Keratinocyte (primary cell): ENCODE measurements at regions not wholly inside any gene's neighbourhood (a gene's known extent, or its start where the extent isn't known, plus 50 kb on each side); places are given as distances from the start of the nearest gene placed in this dataset.

Experiments used
- DNase-seq: peaks from one replicate; pipeline ENCODE4 v3.0.0-alpha.2; 2011; ENCODE audit warnings: low read depth, missing footprints, low spot score
- FAIRE-seq: peaks from 2 replicates; lab custom pipeline; 2011; peaks lifted over from hg19 to GRCh38; lab: Jason Lieb, UNC
- H2AFZ ChIP-seq: 2 replicates; pipeline ENCODE4 v1.6.0; 2012; ENCODE audit warnings: low read length, control low read depth, inconsistent platforms; ENCODE audit not compliant: control insufficient read depth
- H3K27ac ChIP-seq: 2 replicates; pipeline ENCODE4 v1.5.1; 2011; ENCODE audit warnings: low read length; ENCODE audit not compliant: control insufficient read depth, insufficient read depth
- H3K27me3 ChIP-seq: 3 replicates; pipeline ENCODE4 v1.6.0; 2011; ENCODE audit warnings: low read length; ENCODE audit not compliant: control insufficient read depth, insufficient read depth; ENCODE audit errors: extremely low read depth
- H3K36me3 ChIP-seq, 2 experiments: 2 replicates in 1 of 2; 3 replicates in 1 of 2; pipeline ENCODE4 v1.5.1; 2011; ENCODE audit warnings: low read length in 2 of 2, mild to moderate bottlenecking in 1 of 2; ENCODE audit not compliant: control insufficient read depth in 2 of 2, insufficient read depth in 2 of 2; ENCODE audit errors: extremely low read depth in 1 of 2
- H3K4me1 ChIP-seq: 3 replicates; pipeline ENCODE4 v1.5.1; 2011; ENCODE audit warnings: low read length; ENCODE audit not compliant: control insufficient read depth, insufficient read depth; ENCODE audit errors: extremely low read depth
- H3K4me2 ChIP-seq: 3 replicates; pipeline ENCODE4 v1.6.0; 2011; ENCODE audit warnings: low read depth, low read length; ENCODE audit not compliant: control insufficient read depth, insufficient read depth; ENCODE audit errors: extremely low read depth
- H3K4me3 ChIP-seq, 3 experiments: fragments of 200-600 bp in 1 of 3; sonication (generic) in 1 of 3; 2 replicates in 2 of 3; 3 replicates in 1 of 3; pipeline ENCODE4 v1.5.1; 2011 to 2016; ENCODE audit warnings: low read length in 3 of 3, mild to moderate bottlenecking in 3 of 3, control low read depth in 2 of 3, inconsistent platforms in 1 of 3, low read depth in 1 of 3, mixed read lengths in 1 of 3, mixed run types in 1 of 3, moderate library complexity in 1 of 3; ENCODE audit not compliant: control insufficient read depth in 2 of 3, insufficient read depth in 2 of 3; ENCODE audit errors: extremely low read depth in 1 of 3
- H3K79me2 ChIP-seq: 2 replicates; pipeline ENCODE4 v1.6.0; 2012; ENCODE audit warnings: low read length; ENCODE audit not compliant: control insufficient read depth, insufficient read depth
- H3K9ac ChIP-seq: 3 replicates; pipeline ENCODE4 v1.6.0; 2011; ENCODE audit warnings: low read length; ENCODE audit not compliant: control insufficient read depth, insufficient read depth; ENCODE audit errors: extremely low read depth
- H3K9me1 ChIP-seq: 3 replicates; pipeline ENCODE4 v1.6.0; 2011; ENCODE audit warnings: low read length; ENCODE audit not compliant: control insufficient read depth, insufficient read depth; ENCODE audit errors: extremely low read depth
- H3K9me3 ChIP-seq: 2 replicates; pipeline ENCODE4 v1.5.1; 2012; ENCODE audit warnings: low read depth, low read length; ENCODE audit not compliant: control insufficient read depth
- H4K20me1 ChIP-seq: 3 replicates; pipeline ENCODE4 v1.6.0; 2011; ENCODE audit warnings: low read length; ENCODE audit not compliant: control insufficient read depth, insufficient read depth; ENCODE audit errors: extremely low read depth
- EZH2 ChIP-seq: IDR thresholded peaks from one replicate; pipeline ENCODE4 v1.6.1; 2012; ENCODE audit warnings: inconsistent platforms, mild to moderate bottlenecking, low read length, moderate library complexity
- dilution Hi-C: fragments of 300-500 bp; cut with MboI; formaldehyde crosslinking; loops from one replicate; pipeline ENCODE4 v1.7.0; 2020; ENCODE audit warnings: low sequenced_read_pairs; ENCODE audit not compliant: extremely low pct_ligation_motif_present
- TF ChIP-seq, protein P1 (sequence below), 3 experiments: IDR thresholded peaks in 1 of 3; conservative IDR thresholded peaks in 1 of 3; optimal IDR thresholded peaks in 1 of 3; 2 replicates in 2 of 3; 3 replicates in 1 of 3; pipeline versions ENCODE3 to v1.5.1; 2011; ENCODE audit warnings: low read length in 3 of 3, mild to moderate bottlenecking in 3 of 3, moderate library complexity in 2 of 3, control low read depth in 1 of 3, inconsistent platforms in 1 of 3; ENCODE audit not compliant: insufficient read depth in 2 of 3; ENCODE audit errors: extremely low read depth in 1 of 3

- Histone ChIP-seq H3K9me1 (no peaks in the 10 kb centered on the region), H4K20me1 (no peaks in the 10 kb centered on the region), H3K4me3 (no peak overlapping the region), H3K27ac (no peak overlapping the region), H3K9ac (no peak overlapping the region), H3K4me1 (no peaks in the 10 kb centered on the region), H3K27me3 (no peaks in the 10 kb centered on the region), H3K79me2 (no peaks in the 10 kb centered on the region), H3K9me3 (no peaks in the 10 kb centered on the region), H3K36me3 (no peaks in the 10 kb centered on the region), H3K4me2 (no peak overlapping the region), H2AFZ (no peak overlapping the region)
- dilution Hi-C loops = no loop called here
- no peak for DNase-seq
- TF ChIP-seq EZH2 = no peak
- TF ChIP-seq, protein P1, sequence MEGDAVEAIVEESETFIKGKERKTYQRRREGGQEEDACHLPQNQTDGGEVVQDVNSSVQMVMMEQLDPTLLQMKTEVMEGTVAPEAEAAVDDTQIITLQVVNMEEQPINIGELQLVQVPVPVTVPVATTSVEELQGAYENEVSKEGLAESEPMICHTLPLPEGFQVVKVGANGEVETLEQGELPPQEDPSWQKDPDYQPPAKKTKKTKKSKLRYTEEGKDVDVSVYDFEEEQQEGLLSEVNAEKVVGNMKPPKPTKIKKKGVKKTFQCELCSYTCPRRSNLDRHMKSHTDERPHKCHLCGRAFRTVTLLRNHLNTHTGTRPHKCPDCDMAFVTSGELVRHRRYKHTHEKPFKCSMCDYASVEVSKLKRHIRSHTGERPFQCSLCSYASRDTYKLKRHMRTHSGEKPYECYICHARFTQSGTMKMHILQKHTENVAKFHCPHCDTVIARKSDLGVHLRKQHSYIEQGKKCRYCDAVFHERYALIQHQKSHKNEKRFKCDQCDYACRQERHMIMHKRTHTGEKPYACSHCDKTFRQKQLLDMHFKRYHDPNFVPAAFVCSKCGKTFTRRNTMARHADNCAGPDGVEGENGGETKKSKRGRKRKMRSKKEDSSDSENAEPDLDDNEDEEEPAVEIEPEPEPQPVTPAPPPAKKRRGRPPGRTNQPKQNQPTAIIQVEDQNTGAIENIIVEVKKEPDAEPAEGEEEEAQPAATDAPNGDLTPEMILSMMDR (optimal IDR thresholded peaks at IDR 0.05 in 1 of 3, IDR thresholded peaks at IDR 0.05 in 1 of 3, conservative IDR thresholded peaks at IDR 0.05 in 1 of 3; ENCODE audit: extremely low read depth in 1 of 3, insufficient read depth in 2 of 3, low read length in 3 of 3) = no peak
- no peak for FAIRE-seq
These were observed 70.4 kb upstream of the ROBO2 start for GRCh38 chr3:76969471-76969870.

- Histone ChIP-seq H3K9ac (no peak overlapping the region), H3K4me1 (no peaks in the 10 kb centered on the region), H3K4me2 (no peak overlapping the region), H3K4me3 (no peak overlapping the region), H3K27me3 (no peaks in the 10 kb centered on the region), H4K20me1 (no peaks in the 10 kb centered on the region), H3K36me3 (no peaks in the 10 kb centered on the region), H2AFZ (no peak overlapping the region), H3K27ac (no peak overlapping the region), H3K9me1 (no peaks in the 10 kb centered on the region), H3K79me2 (no peaks in the 10 kb centered on the region), H3K9me3 (no peaks in the 10 kb centered on the region)
- FAIRE-seq (no peak), DNase-seq (no peak)
- dilution Hi-C loops = no loop called here
- TF ChIP-seq, protein P1 (optimal IDR thresholded peaks at IDR 0.05 in 1 of 3, IDR thresholded peaks at IDR 0.05 in 1 of 3, conservative IDR thresholded peaks at IDR 0.05 in 1 of 3; ENCODE audit: extremely low read depth in 1 of 3, insufficient read depth in 2 of 3, low read length in 3 of 3) = no peak
- TF ChIP-seq EZH2 = no peak
These were observed 69.8 kb upstream of the ROBO2 start for GRCh38 chr3:76969996-76970615.
